ENCODE measurements at regions not wholly inside any gene's neighbourhood (a gene's known extent, or its start where the extent isn't known, plus 50 kb on each side); places are given as distances from the start of the nearest gene placed in this dataset.
"Not testable (repeated sequence)": the region's sequence is repeated elsewhere in the genome, so short reads cannot be mapped to it uniquely, and the experiment has no call there.

GRCh38 chr5:155116456-155117251 lies 103.1 kb downstream of the KIF4B start:
- DNase-seq, result no peak

DNA sequence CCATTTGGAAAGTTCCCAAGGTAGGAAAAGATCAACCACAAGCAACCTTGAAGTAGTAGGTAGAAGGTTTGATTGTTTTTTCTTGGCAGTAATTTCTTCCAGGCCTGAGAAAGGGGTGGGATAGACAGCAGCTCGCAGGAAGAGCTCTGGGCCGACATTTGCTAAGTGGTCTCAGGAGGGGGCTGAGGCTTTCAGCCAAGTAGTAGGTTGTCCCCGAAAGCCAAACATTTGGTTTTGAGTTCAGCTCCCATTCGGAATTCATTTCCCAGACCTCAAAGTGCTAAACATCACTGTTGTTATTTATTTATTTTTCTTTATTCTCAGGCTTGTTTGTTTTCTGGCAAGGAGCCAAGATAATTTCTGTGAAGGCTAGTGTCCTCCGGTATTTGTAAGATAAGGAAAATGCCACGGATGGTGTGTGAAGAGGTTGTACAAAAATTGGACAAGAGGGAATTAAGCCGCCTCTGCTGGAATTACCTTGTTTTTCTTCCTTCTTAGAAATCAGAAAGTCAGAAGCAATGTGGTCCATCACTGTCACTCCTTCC lies 112.1 kb downstream of the KIF4B start:
- no peak for DNase-seq

DNA sequence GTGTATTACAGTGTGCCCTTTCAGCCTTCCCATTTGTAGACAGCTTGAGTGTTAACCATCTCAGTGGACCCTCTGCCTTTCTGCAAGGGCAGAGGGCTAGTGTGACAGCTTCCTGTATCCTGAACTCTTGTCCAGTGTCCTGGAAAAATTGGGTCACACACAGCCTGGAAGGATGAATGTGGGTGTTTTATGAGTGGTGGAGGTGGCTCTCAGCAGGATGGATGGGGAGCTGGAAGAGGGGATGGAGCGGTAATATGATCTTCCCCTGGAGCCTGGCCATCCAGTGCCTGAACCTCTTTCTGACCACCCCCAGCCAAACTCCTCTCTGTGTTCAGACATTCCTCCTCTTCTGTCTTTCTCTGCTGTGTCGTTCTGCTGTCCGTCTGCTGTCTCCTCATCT lies 113.0 kb downstream of the KIF4B start:
- DNase-seq, result no peak

DNA sequence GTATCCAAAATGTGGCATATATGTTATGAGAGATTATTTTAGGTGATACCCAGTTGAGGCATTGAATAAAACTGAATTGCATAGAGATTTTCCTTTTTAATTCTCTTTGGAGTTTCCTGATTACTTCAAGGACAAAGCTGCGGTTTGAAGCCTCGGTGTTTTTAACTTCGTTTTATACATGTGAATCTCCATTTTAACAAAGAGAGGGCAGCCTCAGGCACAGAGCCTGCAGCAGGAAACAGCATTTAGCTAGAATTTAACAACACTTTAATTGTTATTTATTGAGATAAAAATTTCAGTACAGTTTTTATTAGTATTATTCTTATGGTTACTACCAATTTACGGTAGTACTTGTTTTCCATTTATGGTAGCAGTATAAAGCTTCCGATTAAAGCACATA lies 114.0 kb downstream of the KIF4B start:
- DNase-seq, result no peak

- DNase-seq, result no peak
These were observed 115.4 kb downstream of the KIF4B start for GRCh38 chr5:155128786-155129512.

DNA sequence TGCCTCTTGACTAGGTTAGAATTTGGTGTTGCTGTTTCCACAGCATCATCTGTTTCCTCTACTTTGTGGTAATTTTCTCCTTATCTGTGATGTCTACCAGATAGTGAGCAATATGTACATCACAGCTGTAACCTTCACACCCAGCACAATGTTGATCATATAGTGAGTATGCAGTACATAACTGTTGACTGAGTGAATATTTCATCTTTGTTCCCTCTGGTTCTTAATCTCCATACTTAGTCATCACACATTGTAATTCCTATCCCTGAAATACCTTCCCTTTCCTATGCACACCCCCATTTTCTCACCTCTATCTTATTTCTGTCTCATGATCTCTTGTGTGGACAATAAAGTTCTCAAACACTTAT lies 115.9 kb downstream of the KIF4B start:
- DNase-seq, result no peak

DNA sequence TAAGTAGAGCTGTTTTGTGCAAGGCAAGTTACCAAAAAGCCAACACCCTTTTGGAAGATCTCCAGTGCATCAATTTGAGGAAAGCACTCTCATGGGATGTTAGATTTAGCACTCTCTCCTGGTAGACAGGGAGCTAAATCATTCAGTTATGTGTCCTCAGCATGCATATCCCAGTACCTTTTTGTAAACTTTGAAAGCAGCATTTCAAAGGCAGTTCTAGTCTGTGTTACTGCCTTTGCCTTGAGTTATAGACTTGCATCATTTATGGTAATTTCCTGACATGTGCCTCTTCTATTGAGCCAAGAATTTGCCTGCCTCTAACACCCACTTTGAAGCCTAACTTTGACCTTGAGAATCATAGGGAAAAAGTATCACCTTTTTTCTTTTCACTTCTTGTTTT lies 120.6 kb downstream of the KIF4B start:
- DNase-seq, result no peak

DNA sequence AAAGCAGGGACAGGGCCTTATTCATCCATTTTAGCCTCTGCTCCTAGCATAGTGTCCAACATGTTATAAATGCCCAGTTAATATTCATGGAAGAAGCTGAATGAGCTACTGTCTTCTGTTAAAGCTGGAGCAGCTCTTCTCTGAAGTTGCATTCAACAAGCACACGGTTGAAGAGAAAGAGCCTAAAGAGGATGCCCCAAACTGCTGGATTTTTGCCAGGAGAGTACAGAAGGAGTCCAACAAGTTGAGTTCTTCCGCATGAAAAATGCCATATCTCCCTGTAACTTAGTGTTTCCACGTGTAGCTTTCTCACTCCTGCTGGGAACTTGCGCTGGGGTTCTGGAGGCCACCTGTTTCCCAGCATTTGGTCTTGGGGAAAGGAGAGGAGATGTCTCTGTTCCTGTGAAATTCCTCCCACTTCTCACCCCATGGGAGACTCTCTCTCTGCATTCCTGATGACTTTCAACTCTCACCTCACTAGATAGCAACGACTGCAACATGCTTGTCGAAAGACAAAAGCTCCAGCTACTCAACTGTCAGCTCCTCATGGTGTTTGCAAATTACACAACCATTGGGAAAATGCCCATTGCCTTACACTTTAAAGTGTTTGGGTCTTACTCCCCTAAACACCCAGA lies 122.8 kb downstream of the KIF4B start:
- DNase-seq, result no peak

- DNase-seq, result no peak
These were observed 124.1 kb downstream of the KIF4B start for GRCh38 chr5:155137683-155138082.

DNA sequence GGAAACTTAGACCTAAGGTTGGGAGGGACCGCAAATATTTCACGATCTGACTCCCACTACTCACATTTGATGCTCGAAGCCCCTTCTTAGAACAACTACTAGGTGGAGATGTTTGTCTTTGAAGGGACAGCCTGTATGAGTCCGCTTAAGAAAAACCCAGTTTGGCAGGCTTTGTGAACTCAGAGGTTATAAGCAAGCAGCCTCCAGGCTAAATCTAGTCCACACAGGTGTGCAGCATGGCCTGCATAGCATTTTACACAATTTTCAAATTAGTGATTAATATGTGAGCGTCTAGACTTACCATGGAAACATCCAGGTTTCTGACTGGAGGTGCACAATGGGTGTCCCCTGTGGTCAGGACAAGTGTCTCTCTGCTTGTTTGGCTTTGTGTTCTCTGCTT lies 127.1 kb downstream of the KIF4B start:
- DNase-seq, result no peak

DNA sequence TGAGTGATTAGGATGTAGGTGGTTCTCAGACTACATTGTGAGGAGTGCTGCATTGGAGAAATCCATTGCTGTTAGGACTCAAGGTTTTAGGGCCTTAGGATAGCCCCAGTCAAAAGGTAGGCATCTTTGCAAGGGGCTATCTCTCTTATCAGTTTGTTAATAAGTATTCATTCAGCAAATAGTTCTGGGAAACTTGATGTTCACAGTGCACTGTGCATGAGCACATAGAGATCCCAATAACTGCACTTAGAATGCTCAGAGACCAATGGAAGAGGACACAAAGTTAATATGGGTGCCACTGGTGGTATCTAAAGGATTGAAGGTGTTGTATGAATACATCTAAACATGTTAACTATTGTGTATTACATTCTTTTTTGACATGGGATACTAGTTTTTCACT lies 131.4 kb downstream of the KIF4B start:
- DNase-seq, result no peak

DNA sequence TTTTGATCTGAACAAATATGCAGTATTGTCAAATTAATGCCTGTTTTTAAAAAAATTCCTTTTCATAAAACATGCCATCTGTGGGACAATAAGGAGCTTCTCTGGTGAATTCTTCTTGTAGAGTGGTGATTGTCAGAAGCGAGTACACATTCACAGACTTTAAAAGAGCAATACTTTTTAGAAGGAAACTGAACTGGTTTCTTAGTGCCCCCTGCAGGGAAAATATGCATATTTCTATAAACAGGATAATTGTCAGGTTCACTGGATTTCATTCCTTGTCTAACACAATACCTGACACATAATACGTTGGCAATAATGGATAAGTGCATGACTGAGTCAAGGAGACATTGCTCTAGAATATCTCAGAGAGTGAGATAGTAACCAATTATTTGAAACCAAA lies 133.7 kb downstream of the KIF4B start:
- DNase-seq, result no peak

- DNase-seq, result no peak
These were observed 135.1 kb downstream of the KIF4B start for GRCh38 chr5:155148694-155149093.

- DNase-seq, result no peak
These were observed 136.5 kb downstream of the KIF4B start for GRCh38 chr5:155150012-155150411.

GRCh38 chr5:155154973-155155372 lies 141.4 kb downstream of the KIF4B start:
- no peak for DNase-seq

DNA sequence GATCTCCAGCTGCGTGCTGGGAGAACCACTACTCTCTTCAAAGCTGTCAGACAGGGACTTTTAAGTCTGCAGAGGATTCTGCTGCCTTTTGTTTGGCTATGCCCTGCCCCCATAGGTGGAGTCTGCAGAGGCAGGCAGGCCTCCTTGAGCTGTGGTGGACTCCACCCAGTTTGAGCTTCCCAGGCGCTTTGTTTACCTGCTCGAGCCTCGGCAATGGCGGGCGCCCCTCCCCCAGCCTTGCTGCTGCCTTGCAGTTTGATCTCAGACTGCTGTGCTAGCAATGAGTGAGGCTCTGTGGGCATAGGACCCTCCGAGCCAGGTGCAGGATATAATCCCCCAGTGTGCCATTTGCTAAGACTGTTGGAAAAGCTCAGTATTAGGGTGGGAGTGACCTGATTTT lies 149.5 kb downstream of the KIF4B start:
- not testable (repeated sequence) for DNase-seq

- no peak for DNase-seq
These were observed 154.2 kb downstream of the KIF4B start for GRCh38 chr5:155167736-155168135.

DNA sequence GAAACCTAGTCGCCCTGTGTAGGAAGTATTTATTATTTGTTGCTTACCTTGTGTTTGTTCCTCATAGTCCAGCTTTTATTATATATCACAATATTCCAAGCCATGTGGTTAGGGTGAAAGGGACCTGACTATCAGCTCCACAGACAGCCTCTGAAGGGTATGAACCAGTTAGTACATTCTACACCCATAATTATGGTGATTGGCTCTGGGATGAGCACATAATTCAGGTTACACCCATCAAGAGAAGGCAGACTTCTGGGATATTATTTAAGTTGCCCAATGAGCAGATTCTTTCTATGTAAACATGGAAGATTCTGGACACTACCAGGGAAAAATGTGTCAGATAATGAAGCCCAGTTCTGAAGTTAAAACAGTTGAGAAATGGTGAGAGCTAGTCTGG lies 168.0 kb downstream of the KIF4B start:
- DNase-seq, result no peak

- no peak for DNase-seq
These were observed 175.9 kb downstream of the KIF4B start for GRCh38 chr5:155189476-155189875.

DNA sequence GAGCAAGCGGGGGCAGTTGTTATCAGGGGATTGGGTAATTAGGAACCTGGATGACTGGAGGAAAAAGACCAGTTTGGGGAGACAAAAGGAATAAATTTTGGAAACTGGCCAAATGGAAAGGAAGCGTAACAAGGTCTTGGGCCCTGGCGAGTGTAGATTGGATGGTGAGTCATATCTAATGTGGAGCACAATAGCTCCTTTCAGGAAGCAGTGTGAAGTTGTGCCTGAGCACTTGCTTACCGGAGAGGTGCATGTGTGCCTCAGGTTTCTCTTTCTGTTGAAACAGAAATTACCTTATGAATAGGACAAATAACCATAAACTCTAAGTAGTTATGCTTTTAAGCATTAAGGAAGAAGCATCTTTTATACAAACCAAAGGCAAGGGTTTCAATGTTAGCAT lies 176.4 kb downstream of the KIF4B start:
- DNase-seq, result no peak

DNA sequence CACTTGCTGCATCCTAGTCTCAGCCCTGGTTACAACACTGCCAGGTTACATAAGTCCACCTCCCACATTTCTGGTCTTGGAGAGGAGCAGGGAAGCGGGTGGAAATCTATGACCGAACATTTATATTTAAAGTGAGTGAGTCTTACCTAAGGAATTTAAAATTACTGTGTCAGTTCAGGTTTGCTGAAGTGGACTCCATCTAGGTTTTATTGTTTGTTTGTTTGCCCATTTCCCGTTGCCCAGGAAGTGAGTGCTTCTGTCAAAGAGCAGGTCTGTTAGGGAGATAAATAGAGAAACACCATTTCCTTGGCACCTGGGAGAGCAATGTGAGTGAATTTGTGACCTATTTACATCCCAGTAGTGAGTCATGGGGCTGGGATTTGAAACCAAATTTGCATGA lies 179.5 kb downstream of the KIF4B start:
- no peak for DNase-seq

- DNase-seq, result no peak
These were observed 180.0 kb downstream of the KIF4B start for GRCh38 chr5:155193483-155194107.

- DNase-seq, result no peak
These were observed 187.1 kb downstream of the KIF4B start for GRCh38 chr5:155200608-155201007.

Data from NCI-H146 (cell line).